K562 (cell line): ENCODE measurements at regions not wholly inside any gene's neighbourhood (a gene's known extent, or its start where the extent isn't known, plus 50 kb on each side); places are given as distances from the start of the nearest gene placed in this dataset.

Source experiments
- ATAC-seq: fragments of 200-7000 bp; cut with Tn5 transposase; 3 replicates; pipeline ENCODE4 v1.9.1; 2020; ENCODE audit warnings: moderate library complexity
- BruUV-seq: library from RNA; stranded (reverse); fragments of 400-500 nt; replicated peaks from 2 replicates; lab custom pipeline; 2021; lab: Mats Ljungman, UMichigan
- CTCF ChIA-PET: fragments of 300-600 bp; formaldehyde crosslinking; extraction: SDS; loops from one replicate; lab custom pipeline; 2021; ENCODE audit warnings: low intra/inter-chr PET ratio; lab: Yijun Ruan, JAX
- POLR2A ChIA-PET: fragments of 300-600, 350-650 bp; sonication (Branson Sonifier 250); formaldehyde crosslinking; extraction: SDS; loops from one replicate; lab custom pipeline; 2021; ENCODE audit warnings: antibody characterized with exemption, inconsistent platforms; lab: Yijun Ruan, JAX
- DNase-seq, 4 experiments: peaks; one replicate each; pipeline versions ENCODE4 v3.0.0 to v3.0.0-alpha.2; 2011 to 2018; ENCODE audit warnings: low spot score in 3 of 4, mixed read lengths in 3 of 4; ENCODE audit errors: extremely low read depth in 1 of 4
- FAIRE-seq: peaks from 2 replicates; lab custom pipeline; 2011; peaks lifted over from hg19 to GRCh38; lab: Jason Lieb, UNC
- H2AFZ ChIP-seq: 2 replicates; pipeline ENCODE4 v1.6.0; 2011; ENCODE audit warnings: low read depth, low read length, control low read depth, inconsistent platforms
- H3K27ac ChIP-seq: fragments of 200-600 bp; 3 replicates; pipeline ENCODE4 v1.8.0; 2011; ENCODE audit warnings: low read depth, mild to moderate bottlenecking, control low read depth, inconsistent platforms, low read length, moderate library complexity, mixed read lengths; ENCODE audit errors: extremely low read depth
- H3K27me3 ChIP-seq, 2 experiments: fragments of 300-600 bp in 1 of 2; 2 replicates in 1 of 2; 3 replicates in 1 of 2; pipeline versions ENCODE4 v1.6.0 to v1.8.0; 2011; ENCODE audit warnings: inconsistent platforms in 2 of 2, low read length in 2 of 2, mild to moderate bottlenecking in 1 of 2, mixed read lengths in 1 of 2, moderate library complexity in 1 of 2; ENCODE audit not compliant: control insufficient read depth in 2 of 2, insufficient read depth in 2 of 2
- H3K36me3 ChIP-seq: fragments of 300-600 bp; 3 replicates; pipeline ENCODE4 v1.8.0; 2011; ENCODE audit warnings: mild to moderate bottlenecking, low read length, inconsistent platforms; ENCODE audit not compliant: control insufficient read depth, insufficient read depth
- H3K4me1 ChIP-seq, 2 experiments: fragments of 200-600 bp in 1 of 2; replicated peaks in 1 of 2; 2 replicates in 1 of 2; 3 replicates in 1 of 2; pipeline versions ENCODE4 v1.5.1 to v1.8.0; 2011; ENCODE audit warnings: inconsistent platforms in 2 of 2, low read length in 2 of 2, mild to moderate bottlenecking in 1 of 2, mixed read lengths in 1 of 2, moderate library complexity in 1 of 2; ENCODE audit not compliant: control insufficient read depth in 2 of 2, insufficient read depth in 2 of 2
- H3K4me2 ChIP-seq: 2 replicates; pipeline ENCODE4 v1.6.1; 2011; ENCODE audit warnings: low read length, control low read depth, inconsistent platforms, mixed read lengths; ENCODE audit not compliant: insufficient read depth
- H3K4me3 ChIP-seq: fragments of 200-600 bp; sonication (generic), shearing (Covaris generic); 2 replicates; pipeline ENCODE4 v1.5.1; 2016; ENCODE audit warnings: control low read depth, inconsistent platforms
- H3K79me2 ChIP-seq: fragments of 200-600 bp; 3 replicates; pipeline ENCODE4 v1.8.0; 2011; ENCODE audit warnings: low read length, inconsistent platforms; ENCODE audit not compliant: control insufficient read depth, insufficient read depth
- H3K9ac ChIP-seq, 2 experiments: 2 replicates each; pipeline versions ENCODE4 v1.6.0 to v1.6.1; 2011; ENCODE audit warnings: low read depth in 2 of 2, low read length in 2 of 2, control low read depth in 1 of 2, inconsistent platforms in 1 of 2, mild to moderate bottlenecking in 1 of 2, mixed read lengths in 1 of 2; ENCODE audit not compliant: insufficient read depth in 1 of 2
- H3K9me1 ChIP-seq: one replicate; pipeline ENCODE4 v1.6.0; 2011; ENCODE audit warnings: inconsistent platforms, mild to moderate bottlenecking, low read length, moderate library complexity; ENCODE audit not compliant: control insufficient read depth, insufficient read depth
- H3K9me3 ChIP-seq: replicated peaks from 2 replicates; pipeline ENCODE4 v1.5.1; 2011; ENCODE audit warnings: low read depth, low read length, inconsistent platforms; ENCODE audit not compliant: control insufficient read depth, insufficient read depth
- H4K20me1 ChIP-seq: replicated peaks from 2 replicates; pipeline ENCODE4 v1.6.1; 2011; ENCODE audit warnings: low read length, inconsistent platforms, mixed read lengths; ENCODE audit not compliant: control insufficient read depth, insufficient read depth
- CBX1 ChIP-seq: sonication (generic); IDR thresholded peaks from 2 replicates; pipeline ENCODE4 v1.6.1; 2016; ENCODE audit warnings: antibody characterized with exemption, low read depth, mild to moderate bottlenecking
- NR2C1 ChIP-seq, 2 experiments: fragments of 450-650 bp; IDR thresholded peaks; 2 replicates each; pipeline ENCODE4 v1.6.1; 2017; ENCODE audit warnings: mild to moderate bottlenecking in 2 of 2, antibody characterized with exemption in 1 of 2, inconsistent platforms in 1 of 2, missing compliant biosample characterization in 1 of 2, missing genetic modification characterization in 1 of 2
- PRMT5 ChIP-seq: sonication (generic); formaldehyde crosslinking; IDR thresholded peaks from 2 replicates; pipeline ENCODE4 v1.5.0; 2020; ENCODE audit warnings: missing genetic modification reagents
- RFX1 ChIP-seq: fragments of 450-650 bp; IDR thresholded peaks from 2 replicates; pipeline ENCODE4 v1.6.1; 2016; ENCODE audit warnings: mild to moderate bottlenecking, moderate library complexity
- ZNF124 ChIP-seq: sonication (generic); formaldehyde crosslinking; IDR thresholded peaks from 2 replicates; pipeline ENCODE4 v1.8.1; 2022; ENCODE audit warnings: missing genetic modification reagents
- WGBS: fragments of 100-300 bp; shearing (Covaris generic); methylation state at CpG from one replicate; pipeline ENCODE4 v1.1.6; 2016; ENCODE audit warnings: low coverage, mixed read lengths; ENCODE audit not compliant: insufficient coverage; ENCODE audit errors: missing lambda C conversion rate; 5-methylcytosine and 5-hydroxymethylcytosine counted together
- in situ Hi-C: fragments of 300-500 bp; cut with MboI; formaldehyde crosslinking; loops from 4 replicates; pipeline ENCODE4 v1.15.0; 2018; ENCODE audit warnings: inconsistent platforms, mixed read lengths
- intact Hi-C: fragments of 100-400 bp; cut with micrococcal nuclease; formaldehyde crosslinking; loops from 2 replicates; pipeline ENCODE4 v1.14.2; 2022
- TF ChIP-seq, protein P1 (sequence below), 3 experiments: IDR thresholded peaks in 2 of 3; conservative IDR thresholded peaks in 1 of 3; 2 replicates each; pipeline ENCODE4 v1.5.1; 2011 to 2012; ENCODE audit warnings: low read length in 3 of 3, mild to moderate bottlenecking in 3 of 3, control low read depth in 2 of 3, improper control_type of control experiment in 1 of 3, inconsistent platforms in 1 of 3, low read depth in 1 of 3, mixed read lengths in 1 of 3, moderate library complexity in 1 of 3; ENCODE audit not compliant: insufficient read depth in 2 of 3
- TF ChIP-seq, protein P2 (sequence below): fragments of 450-650 bp; IDR thresholded peaks from 2 replicates; pipeline ENCODE4 v1.6.1; 2018; ENCODE audit warnings: mild to moderate bottlenecking, low read depth; ENCODE audit not compliant: partially characterized antibody
- TF ChIP-seq, protein P3 (sequence below): fragments of 200-800 bp; sonication (Bioruptor generic); IDR thresholded peaks from 2 replicates; pipeline ENCODE4 v1.6.1; 2016; ENCODE audit warnings: missing genetic modification characterization, missing compliant biosample characterization
- TF ChIP-seq, protein P4 (sequence below): fragments of 250-450 bp; sonication (Bioruptor Pico); IDR thresholded peaks from 2 replicates; pipeline ENCODE4 v1.5.0; 2021; ENCODE audit warnings: mild to moderate bottlenecking, borderline replicate concordance

DNA sequence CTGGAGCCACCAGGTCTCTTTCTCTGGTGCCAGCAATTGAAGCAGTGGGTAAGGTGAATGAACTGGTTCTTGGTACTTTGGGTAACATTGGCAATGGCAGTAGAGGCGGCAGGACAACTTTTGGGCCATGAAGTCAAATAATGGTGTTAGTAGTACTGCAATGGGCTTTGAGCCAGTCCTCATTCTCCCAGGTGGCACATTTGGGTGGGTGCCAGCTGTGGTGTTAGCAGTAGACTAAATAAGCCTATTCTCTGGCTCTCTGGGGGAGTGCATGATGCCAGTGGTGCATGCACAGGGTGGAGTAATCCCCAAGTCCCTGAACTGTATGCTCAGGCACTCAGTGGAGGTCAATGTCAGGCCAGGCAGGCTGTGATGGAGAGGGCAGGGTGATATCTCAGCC, 120.2 kb upstream of the LRRTM4 start:
- intact Hi-C loops (no loop called here), in situ Hi-C loops (no loop called here)
- Histone ChIP-seq H2AFZ (no peak overlapping the region), H3K36me3 (no peaks in the 10 kb centered on the region), H3K4me2 (no peak overlapping the region), H3K4me1 (no peaks in the 10 kb centered on the region), H3K79me2 (no peaks in the 10 kb centered on the region), H4K20me1 (no peaks in the 10 kb centered on the region), H3K27ac (no peak overlapping the region), H3K4me3 (no peak overlapping the region), H3K27me3 (no peaks in the 10 kb centered on the region), H3K9me3 (peaks cover 2% of the 10 kb centered on the region; the same call in 1 of the 2 replicates)
- ChIA-PET CTCF (no interaction called here), POLR2A (no interaction called here)
- BruUV-seq, result no TSS peak
- WGBS, result 0% methylated on average over 1 of the region's 1 CpG
- no peak for FAIRE-seq
- no peak for TF ChIP-seq PRMT5 (CRISPR knock-in tag)
- TF ChIP-seq, protein P1, sequence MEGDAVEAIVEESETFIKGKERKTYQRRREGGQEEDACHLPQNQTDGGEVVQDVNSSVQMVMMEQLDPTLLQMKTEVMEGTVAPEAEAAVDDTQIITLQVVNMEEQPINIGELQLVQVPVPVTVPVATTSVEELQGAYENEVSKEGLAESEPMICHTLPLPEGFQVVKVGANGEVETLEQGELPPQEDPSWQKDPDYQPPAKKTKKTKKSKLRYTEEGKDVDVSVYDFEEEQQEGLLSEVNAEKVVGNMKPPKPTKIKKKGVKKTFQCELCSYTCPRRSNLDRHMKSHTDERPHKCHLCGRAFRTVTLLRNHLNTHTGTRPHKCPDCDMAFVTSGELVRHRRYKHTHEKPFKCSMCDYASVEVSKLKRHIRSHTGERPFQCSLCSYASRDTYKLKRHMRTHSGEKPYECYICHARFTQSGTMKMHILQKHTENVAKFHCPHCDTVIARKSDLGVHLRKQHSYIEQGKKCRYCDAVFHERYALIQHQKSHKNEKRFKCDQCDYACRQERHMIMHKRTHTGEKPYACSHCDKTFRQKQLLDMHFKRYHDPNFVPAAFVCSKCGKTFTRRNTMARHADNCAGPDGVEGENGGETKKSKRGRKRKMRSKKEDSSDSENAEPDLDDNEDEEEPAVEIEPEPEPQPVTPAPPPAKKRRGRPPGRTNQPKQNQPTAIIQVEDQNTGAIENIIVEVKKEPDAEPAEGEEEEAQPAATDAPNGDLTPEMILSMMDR (IDR thresholded peaks at IDR 0.05 in 2 of 3, conservative IDR thresholded peaks at IDR 0.05 in 1 of 3; ENCODE audit: insufficient read depth in 2 of 3, low read depth in 1 of 3, low read length in 3 of 3), result no peak
- TF ChIP-seq NR2C1 (IDR thresholded peaks at IDR 0.05), result no peak
- TF ChIP-seq NR2C1 (tag; IDR thresholded peaks at IDR 0.05), result no peak
- TF ChIP-seq CBX1, result no peak
- TF ChIP-seq ZNF124 (CRISPR knock-in tag), result no peak
- TF ChIP-seq, protein P2, sequence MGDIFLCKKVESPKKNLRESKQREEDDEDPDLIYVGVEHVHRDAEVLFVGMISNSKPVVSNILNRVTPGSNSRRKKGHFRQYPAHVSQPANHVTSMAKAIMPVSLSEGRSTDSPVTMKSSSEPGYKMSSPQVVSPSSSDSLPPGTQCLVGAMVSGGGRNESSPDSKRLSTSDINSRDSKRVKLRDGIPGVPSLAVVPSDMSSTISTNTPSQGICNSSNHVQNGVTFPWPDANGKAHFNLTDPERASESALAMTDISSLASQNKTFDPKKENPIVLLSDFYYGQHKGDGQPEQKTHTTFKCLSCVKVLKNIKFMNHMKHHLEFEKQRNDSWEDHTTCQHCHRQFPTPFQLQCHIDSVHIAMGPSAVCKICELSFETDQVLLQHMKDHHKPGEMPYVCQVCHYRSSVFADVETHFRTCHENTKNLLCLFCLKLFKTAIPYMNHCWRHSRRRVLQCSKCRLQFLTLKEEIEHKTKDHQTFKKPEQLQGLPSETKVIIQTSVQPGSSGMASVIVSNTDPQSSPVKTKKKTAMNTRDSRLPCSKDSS, result no peak
- no peak for TF ChIP-seq RFX1
- TF ChIP-seq, protein P3, sequence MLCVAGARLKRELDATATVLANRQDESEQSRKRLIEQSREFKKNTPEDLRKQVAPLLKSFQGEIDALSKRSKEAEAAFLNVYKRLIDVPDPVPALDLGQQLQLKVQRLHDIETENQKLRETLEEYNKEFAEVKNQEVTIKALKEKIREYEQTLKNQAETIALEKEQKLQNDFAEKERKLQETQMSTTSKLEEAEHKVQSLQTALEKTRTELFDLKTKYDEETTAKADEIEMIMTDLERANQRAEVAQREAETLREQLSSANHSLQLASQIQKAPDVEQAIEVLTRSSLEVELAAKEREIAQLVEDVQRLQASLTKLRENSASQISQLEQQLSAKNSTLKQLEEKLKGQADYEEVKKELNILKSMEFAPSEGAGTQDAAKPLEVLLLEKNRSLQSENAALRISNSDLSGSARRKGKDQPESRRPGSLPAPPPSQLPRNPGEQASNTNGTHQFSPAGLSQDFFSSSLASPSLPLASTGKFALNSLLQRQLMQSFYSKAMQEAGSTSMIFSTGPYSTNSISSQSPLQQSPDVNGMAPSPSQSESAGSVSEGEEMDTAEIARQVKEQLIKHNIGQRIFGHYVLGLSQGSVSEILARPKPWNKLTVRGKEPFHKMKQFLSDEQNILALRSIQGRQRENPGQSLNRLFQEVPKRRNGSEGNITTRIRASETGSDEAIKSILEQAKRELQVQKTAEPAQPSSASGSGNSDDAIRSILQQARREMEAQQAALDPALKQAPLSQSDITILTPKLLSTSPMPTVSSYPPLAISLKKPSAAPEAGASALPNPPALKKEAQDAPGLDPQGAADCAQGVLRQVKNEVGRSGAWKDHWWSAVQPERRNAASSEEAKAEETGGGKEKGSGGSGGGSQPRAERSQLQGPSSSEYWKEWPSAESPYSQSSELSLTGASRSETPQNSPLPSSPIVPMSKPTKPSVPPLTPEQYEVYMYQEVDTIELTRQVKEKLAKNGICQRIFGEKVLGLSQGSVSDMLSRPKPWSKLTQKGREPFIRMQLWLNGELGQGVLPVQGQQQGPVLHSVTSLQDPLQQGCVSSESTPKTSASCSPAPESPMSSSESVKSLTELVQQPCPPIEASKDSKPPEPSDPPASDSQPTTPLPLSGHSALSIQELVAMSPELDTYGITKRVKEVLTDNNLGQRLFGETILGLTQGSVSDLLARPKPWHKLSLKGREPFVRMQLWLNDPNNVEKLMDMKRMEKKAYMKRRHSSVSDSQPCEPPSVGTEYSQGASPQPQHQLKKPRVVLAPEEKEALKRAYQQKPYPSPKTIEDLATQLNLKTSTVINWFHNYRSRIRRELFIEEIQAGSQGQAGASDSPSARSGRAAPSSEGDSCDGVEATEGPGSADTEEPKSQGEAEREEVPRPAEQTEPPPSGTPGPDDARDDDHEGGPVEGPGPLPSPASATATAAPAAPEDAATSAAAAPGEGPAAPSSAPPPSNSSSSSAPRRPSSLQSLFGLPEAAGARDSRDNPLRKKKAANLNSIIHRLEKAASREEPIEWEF (CRISPR knock-in tag), result no peak
- TF ChIP-seq, protein P4, sequence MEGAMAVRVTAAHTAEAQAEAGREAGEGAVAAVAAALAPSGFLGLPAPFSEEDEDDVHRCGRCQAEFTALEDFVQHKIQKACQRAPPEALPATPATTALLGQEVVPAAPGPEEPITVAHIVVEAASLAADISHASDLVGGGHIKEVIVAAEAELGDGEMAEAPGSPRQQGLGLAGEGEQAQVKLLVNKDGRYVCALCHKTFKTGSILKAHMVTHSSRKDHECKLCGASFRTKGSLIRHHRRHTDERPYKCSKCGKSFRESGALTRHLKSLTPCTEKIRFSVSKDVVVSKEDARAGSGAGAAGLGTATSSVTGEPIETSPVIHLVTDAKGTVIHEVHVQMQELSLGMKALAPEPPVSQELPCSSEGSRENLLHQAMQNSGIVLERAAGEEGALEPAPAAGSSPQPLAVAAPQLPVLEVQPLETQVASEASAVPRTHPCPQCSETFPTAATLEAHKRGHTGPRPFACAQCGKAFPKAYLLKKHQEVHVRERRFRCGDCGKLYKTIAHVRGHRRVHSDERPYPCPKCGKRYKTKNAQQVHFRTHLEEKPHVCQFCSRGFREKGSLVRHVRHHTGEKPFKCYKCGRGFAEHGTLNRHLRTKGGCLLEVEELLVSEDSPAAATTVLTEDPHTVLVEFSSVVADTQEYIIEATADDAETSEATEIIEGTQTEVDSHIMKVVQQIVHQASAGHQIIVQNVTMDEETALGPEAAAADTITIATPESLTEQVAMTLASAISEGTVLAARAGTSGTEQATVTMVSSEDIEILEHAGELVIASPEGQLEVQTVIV (CRISPR knock-in tag), result no peak
- TF ChIP-seq, all 486 proteins: peak for 0
- DNase-seq (no peak), ATAC-seq (no peak)
- H3K9ac ChIP-seq, result no peak overlapping the region
- no peaks in the 10 kb centered on the region for H3K9me1 ChIP-seq
